H9 (cell line): ENCODE measurements at regions not wholly inside any gene's neighbourhood (a gene's known extent, or its start where the extent isn't known, plus 50 kb on each side); places are given as distances from the start of the nearest gene placed in this dataset.

Experiments
- DNase-seq: peaks from one replicate; pipeline ENCODE4 v3.0.0-alpha.2; 2017
- H2AFZ ChIP-seq: one replicate; pipeline ENCODE4 v1.6.1; 2013; ENCODE audit warnings: mild to moderate bottlenecking, low read length, control low read depth, moderate library complexity
- H2AK5ac ChIP-seq: 2 replicates; pipeline ENCODE4 v1.6.1; 2013; ENCODE audit warnings: low read length, control low read depth, mixed read lengths; ENCODE audit not compliant: insufficient read length
- H2BK120ac ChIP-seq: one replicate; pipeline ENCODE4 v1.6.1; 2013; ENCODE audit warnings: low read depth, mild to moderate bottlenecking, low read length, control low read depth, inconsistent platforms; ENCODE audit not compliant: poor library complexity, severe bottlenecking
- H2BK12ac ChIP-seq: 2 replicates; pipeline ENCODE4 v1.6.1; 2013; ENCODE audit warnings: low read length, control low read depth, mixed read lengths, low read depth; ENCODE audit not compliant: insufficient read length
- H2BK15ac ChIP-seq: 2 replicates; pipeline ENCODE4 v1.6.1; 2013; ENCODE audit warnings: low read depth, low read length, control low read depth
- H2BK20ac ChIP-seq: one replicate; pipeline ENCODE4 v1.6.1; 2013; ENCODE audit warnings: low read depth, mild to moderate bottlenecking, low read length, control low read depth, inconsistent platforms; ENCODE audit not compliant: poor library complexity, severe bottlenecking
- H2BK5ac ChIP-seq: 2 replicates; pipeline ENCODE4 v1.6.1; 2013; ENCODE audit warnings: low read length, control low read depth, mixed read lengths; ENCODE audit not compliant: insufficient read length
- H3K14ac ChIP-seq: 2 replicates; pipeline ENCODE4 v1.6.1; 2013; ENCODE audit warnings: low read length, control low read depth; ENCODE audit not compliant: insufficient read depth
- H3K18ac ChIP-seq: 2 replicates; pipeline ENCODE4 v1.6.1; 2013; ENCODE audit warnings: low read depth, mild to moderate bottlenecking, mixed read lengths, low read length, control low read depth; ENCODE audit not compliant: insufficient read length
- H3K23ac ChIP-seq: 2 replicates; pipeline ENCODE4 v1.6.1; 2013; ENCODE audit warnings: low read length, control low read depth, mixed read lengths, low read depth; ENCODE audit not compliant: insufficient read length
- H3K23me2 ChIP-seq: 2 replicates; pipeline ENCODE4 v1.6.1; 2013; ENCODE audit warnings: low read depth, mild to moderate bottlenecking, mixed read lengths, low read length, control low read depth; ENCODE audit not compliant: insufficient read length, poor library complexity, severe bottlenecking
- H3K27ac ChIP-seq: 2 replicates; pipeline ENCODE4 v1.5.1; 2013; ENCODE audit warnings: low read length, control low read depth, mixed read lengths, low read depth; ENCODE audit not compliant: insufficient read length
- H3K27me3 ChIP-seq: 2 replicates; pipeline ENCODE4 v1.6.1; 2013; ENCODE audit warnings: low read length, control low read depth, inconsistent platforms; ENCODE audit not compliant: insufficient read depth
- H3K4ac ChIP-seq: 2 replicates; pipeline ENCODE4 v1.6.1; 2013; ENCODE audit warnings: low read depth, mild to moderate bottlenecking, control low read depth, inconsistent platforms, low read length, moderate library complexity
- H3K4me1 ChIP-seq: 2 replicates; pipeline ENCODE4 v1.6.1; 2013; ENCODE audit warnings: low read length, control low read depth, inconsistent platforms; ENCODE audit not compliant: insufficient read depth
- H3K4me2 ChIP-seq: 2 replicates; pipeline ENCODE4 v1.6.1; 2013; ENCODE audit warnings: low read length, control low read depth, mixed read lengths; ENCODE audit not compliant: insufficient read length, insufficient read depth
- H3K56ac ChIP-seq: 2 replicates; pipeline ENCODE4 v1.6.1; 2013; ENCODE audit warnings: low read depth, mild to moderate bottlenecking, mixed read lengths, low read length, control low read depth; ENCODE audit not compliant: insufficient read length
- H3K79me1 ChIP-seq: 2 replicates; pipeline ENCODE4 v1.6.1; 2013; ENCODE audit warnings: low read depth, mild to moderate bottlenecking, moderate library complexity, low read length, control low read depth, inconsistent platforms; ENCODE audit not compliant: insufficient read depth, poor library complexity, severe bottlenecking
- H3K79me2 ChIP-seq: 2 replicates; pipeline ENCODE4 v1.6.1; 2013; ENCODE audit warnings: low read length, control low read depth, inconsistent platforms; ENCODE audit not compliant: insufficient read depth
- H3K9ac ChIP-seq: 2 replicates; pipeline ENCODE4 v1.6.1; 2013; ENCODE audit warnings: low read length, control low read depth, mixed read lengths; ENCODE audit not compliant: insufficient read length; ENCODE audit errors: extremely low read depth
- H3K9me3 ChIP-seq: one replicate; pipeline ENCODE4 v1.6.1; 2013; ENCODE audit warnings: low read depth, low read length, inconsistent platforms; ENCODE audit not compliant: control insufficient read depth
- H3T11ph ChIP-seq: one replicate; pipeline ENCODE4 v1.6.1; 2013; ENCODE audit warnings: mild to moderate bottlenecking, low read length, control low read depth, inconsistent platforms
- H4K20me1 ChIP-seq: one replicate; pipeline ENCODE4 v1.6.1; 2013; ENCODE audit not compliant: control insufficient read depth, insufficient read length, insufficient read depth
- H4K5ac ChIP-seq: 2 replicates; pipeline ENCODE4 v1.6.1; 2013; ENCODE audit warnings: low read depth, mild to moderate bottlenecking, mixed read lengths, low read length, control low read depth; ENCODE audit not compliant: insufficient read length
- H4K8ac ChIP-seq: replicated peaks from 2 replicates; pipeline ENCODE4 v1.6.1; 2013; ENCODE audit warnings: low read length, control low read depth, mixed read lengths, low read depth; ENCODE audit not compliant: insufficient read length
- H4K91ac ChIP-seq: 2 replicates; pipeline ENCODE4 v1.6.1; 2013; ENCODE audit warnings: low read depth, mild to moderate bottlenecking, moderate library complexity, mixed read lengths, low read length, control low read depth; ENCODE audit not compliant: insufficient read length
- H3K27ac Mint-ChIP-seq, 3 experiments: 2 replicates in 2 of 3; 3 replicates in 1 of 3; pipeline ENCODE4 v1.8.0; 2020 to 2021; ENCODE audit warnings: mixed read lengths in 3 of 3, mild to moderate bottlenecking in 1 of 3, moderate library complexity in 1 of 3
- H3K27me3 Mint-ChIP-seq: 2 replicates; pipeline ENCODE4 v1.8.0; 2021; ENCODE audit warnings: low read depth, mild to moderate bottlenecking, moderate library complexity, mixed read lengths
- H3K36me3 Mint-ChIP-seq, 3 experiments: 2 replicates in 2 of 3; 3 replicates in 1 of 3; pipeline ENCODE4 v1.8.0; 2020 to 2021; ENCODE audit warnings: low read depth in 3 of 3, mixed read lengths in 3 of 3; ENCODE audit not compliant: insufficient read depth in 1 of 3
- H3K4me1 Mint-ChIP-seq, 2 experiments: 2 replicates each; pipeline ENCODE4 v1.8.0; 2020; ENCODE audit warnings: mixed read lengths in 2 of 2
- H3K4me3 Mint-ChIP-seq, 2 experiments: 2 replicates in 1 of 2; 3 replicates in 1 of 2; pipeline ENCODE4 v1.8.0; 2020 to 2021; ENCODE audit warnings: mild to moderate bottlenecking in 2 of 2, mixed read lengths in 2 of 2, moderate library complexity in 1 of 2
- H3K9me3 Mint-ChIP-seq, 2 experiments: 2 replicates in 1 of 2; 3 replicates in 1 of 2; pipeline ENCODE4 v1.8.0; 2020; ENCODE audit warnings: mild to moderate bottlenecking in 2 of 2, mixed read lengths in 2 of 2, moderate library complexity in 1 of 2
- CTCF ChIP-seq: fragments of 200-600 bp; sonication (generic); conservative IDR thresholded peaks from 3 replicates; pipeline ENCODE4 v1.8.0; 2021; ENCODE audit warnings: antibody characterized with exemption, mild to moderate bottlenecking
- WGBS: extraction: QIAGEN DNeasy Blood & Tissue Kit; methylation state at CpG from one replicate; pipeline ENCODE4 v1.1.7; 2013; ENCODE audit warnings: missing lambda C conversion rate, low lambda C conversion rate, mixed read lengths; ENCODE audit not compliant: insufficient read length; ENCODE audit errors: extremely low coverage; 5-methylcytosine and 5-hydroxymethylcytosine counted together

- H3K36me3 Mint-ChIP-seq: no peaks in the 10 kb centered on the region
- H3K27me3 ChIP-seq: no peaks in the 10 kb centered on the region
These were observed 184.1 kb upstream of the CCDC54 start for GRCh38 chr3:107193116-107193515.

More at GRCh38 chr3:107193116-107193515, 184.1 kb upstream of the CCDC54 start:
- no peak overlapping the region for H2BK15ac ChIP-seq
- Mint-ChIP-seq H3K4me3 (no peak overlapping the region), H3K4me1 (no peaks in the 10 kb centered on the region), H3K27ac (no peak overlapping the region), H3K9me3 (no peaks in the 10 kb centered on the region), H3K27me3 (no peaks in the 10 kb centered on the region)
- no peak overlapping the region for H3K4ac ChIP-seq
- no peak overlapping the region for H2BK5ac ChIP-seq
- no peak overlapping the region for H2AFZ ChIP-seq
- no peak overlapping the region for H3T11ph ChIP-seq
- no peak overlapping the region for H4K8ac ChIP-seq
- no peak overlapping the region for H3K18ac ChIP-seq
- no peak overlapping the region for H4K91ac ChIP-seq
- no peak overlapping the region for H3K56ac ChIP-seq
- H2BK12ac ChIP-seq: no peak overlapping the region
- no peaks in the 10 kb centered on the region for H3K23me2 ChIP-seq
- no peak overlapping the region for H2BK20ac ChIP-seq
- H3K79me1 ChIP-seq: no peaks in the 10 kb centered on the region
- H3K23ac ChIP-seq: no peak overlapping the region
- no peaks in the 10 kb centered on the region for H4K20me1 ChIP-seq
- no peaks in the 10 kb centered on the region for H3K9me3 ChIP-seq
- H2BK120ac ChIP-seq: no peak overlapping the region
- H3K14ac ChIP-seq: no peak overlapping the region
- H3K79me2 ChIP-seq: no peaks in the 10 kb centered on the region
- H2AK5ac ChIP-seq: no peak overlapping the region
- no peak for TF ChIP-seq CTCF
- H3K4me1 ChIP-seq: no peaks in the 10 kb centered on the region
- H4K5ac ChIP-seq: no peak overlapping the region
- no peak for DNase-seq
- no peak overlapping the region for H3K9ac ChIP-seq
- H3K4me2 ChIP-seq: no peak overlapping the region
- no peak overlapping the region for H3K27ac ChIP-seq
- WGBS: no CpG with 5 or more reads among the region's 1 CpG
